ENCODE measurements at regions not wholly inside any gene's neighbourhood (a gene's known extent, or its start where the extent isn't known, plus 50 kb on each side); places are given as distances from the start of the nearest gene placed in this dataset.

GRCh38 chr2:83565626-83566025, 893.5 kb downstream of the SUCLG1 start:
- Histone ChIP-seq H4K20me1 (replicated peaks; ENCODE audit: control insufficient read depth, insufficient read depth, low read length) (no peaks in the 10 kb centered on the region), H2AFZ (ENCODE audit: low read depth, low read length) (no peak overlapping the region), H3K36me3 (ENCODE audit: control insufficient read depth, insufficient read depth, low read length) (no peaks in the 10 kb centered on the region), H3K27ac (ENCODE audit: extremely low read depth, low read depth, low read length) (no peak overlapping the region), H3K9ac (ENCODE audit: insufficient read depth in 1 of 2, low read depth in 2 of 2, low read length in 2 of 2) (no peak overlapping the region), H3K4me2 (ENCODE audit: insufficient read depth, low read length) (no peak overlapping the region), H3K9me3 (replicated peaks; ENCODE audit: control insufficient read depth, insufficient read depth, low read depth, low read length) (no peaks in the 10 kb centered on the region; the same call in 1 of the 2 replicates), H3K4me1 (replicated peaks in 1 of 2; ENCODE audit: control insufficient read depth in 2 of 2, insufficient read depth in 2 of 2, low read length in 2 of 2) (no peaks in the 10 kb centered on the region), H3K79me2 (ENCODE audit: control insufficient read depth, insufficient read depth, low read length) (no peaks in the 10 kb centered on the region), H3K9me1 (ENCODE audit: control insufficient read depth, insufficient read depth, low read length) (no peaks in the 10 kb centered on the region), H3K27me3 (ENCODE audit: control insufficient read depth in 2 of 2, insufficient read depth in 2 of 2, low read length in 2 of 2) (no peaks in the 10 kb centered on the region), H3K4me3 (no peak overlapping the region)
- intact Hi-C loops (cut with micrococcal nuclease) (no loop called here), in situ Hi-C loops (cut with MboI) (no loop called here)
- no TSS peak for BruUV-seq (replicated peaks)
- 0% methylated on average over 4 of the region's 4 CpGs for WGBS (ENCODE audit: insufficient coverage, low coverage, missing lambda C conversion rate)
- TF ChIP-seq ZNF444 (CRISPR knock-in tag; IDR thresholded peaks at IDR 0.05): no peak
- no peak for TF ChIP-seq TAF7 (tag; IDR thresholded peaks at IDR 0.05)
- TF ChIP-seq ESRRB (CRISPR knock-in tag; IDR thresholded peaks at IDR 0.05; ENCODE audit: borderline replicate concordance): no peak
- CTCF ChIA-PET (ENCODE audit: low intra/inter-chr PET ratio): no interaction called here
- DNase-seq (ENCODE audit: extremely low read depth in 1 of 4, low spot score in 3 of 4): no peak
- no peak for ATAC-seq
- POLR2A ChIA-PET: no interaction called here
- FAIRE-seq: no peak

DNA sequence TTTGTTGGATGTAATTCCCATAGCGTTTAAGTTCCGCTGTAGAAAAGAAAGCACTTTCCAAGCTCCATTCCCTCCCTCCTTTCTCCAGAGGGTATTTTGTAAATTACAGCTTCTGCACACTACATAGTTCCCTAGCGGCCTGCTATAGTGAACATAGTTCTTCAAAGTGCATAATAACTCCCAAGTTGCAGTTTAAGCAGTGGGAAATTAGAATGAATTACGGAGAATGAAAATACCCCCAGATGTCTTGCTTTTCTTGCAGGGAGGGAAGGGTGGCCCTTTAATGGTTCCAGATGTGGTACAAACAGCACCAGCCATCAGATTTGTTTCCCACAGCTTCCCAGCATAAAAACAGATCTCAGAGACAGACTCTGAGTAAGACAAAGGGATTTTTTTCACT, 893.9 kb downstream of the SUCLG1 start:
- Histone ChIP-seq H3K36me3 (ENCODE audit: control insufficient read depth, insufficient read depth, low read length) (no peaks in the 10 kb centered on the region), H4K20me1 (replicated peaks; ENCODE audit: control insufficient read depth, insufficient read depth, low read length) (no peaks in the 10 kb centered on the region), H2AFZ (ENCODE audit: low read depth, low read length) (no peak overlapping the region), H3K4me2 (ENCODE audit: insufficient read depth, low read length) (no peak overlapping the region), H3K27ac (ENCODE audit: extremely low read depth, low read depth, low read length) (no peak overlapping the region), H3K4me1 (replicated peaks in 1 of 2; ENCODE audit: control insufficient read depth in 2 of 2, insufficient read depth in 2 of 2, low read length in 2 of 2) (no peaks in the 10 kb centered on the region), H3K4me3 (no peak overlapping the region), H3K79me2 (ENCODE audit: control insufficient read depth, insufficient read depth, low read length) (no peaks in the 10 kb centered on the region), H3K9me1 (ENCODE audit: control insufficient read depth, insufficient read depth, low read length) (no peaks in the 10 kb centered on the region), H3K9me3 (replicated peaks; ENCODE audit: control insufficient read depth, insufficient read depth, low read depth, low read length) (no peaks in the 10 kb centered on the region; the same call in 1 of the 2 replicates), H3K27me3 (ENCODE audit: control insufficient read depth in 2 of 2, insufficient read depth in 2 of 2, low read length in 2 of 2) (no peaks in the 10 kb centered on the region), H3K9ac (ENCODE audit: insufficient read depth in 1 of 2, low read depth in 2 of 2, low read length in 2 of 2) (no peak overlapping the region)
- DNase-seq (ENCODE audit: extremely low read depth in 1 of 4, low spot score in 3 of 4) (no peak), ATAC-seq (no peak), FAIRE-seq (no peak)
- POLR2A ChIA-PET: no interaction called here
- CTCF ChIA-PET (ENCODE audit: low intra/inter-chr PET ratio): no interaction called here
- 0% methylated on average over 4 of the region's 4 CpGs for WGBS (ENCODE audit: insufficient coverage, low coverage, missing lambda C conversion rate)
- intact Hi-C loops (cut with micrococcal nuclease): no loop called here
- TF ChIP-seq NCOA2 (IDR thresholded peaks at IDR 0.05; ENCODE audit: partially characterized antibody in 2 of 2) (no peak), SP1 (CRISPR knock-in tag; IDR thresholded peaks at IDR 0.05) (no peak), EZH2 (IDR thresholded peaks at IDR 0.05; ENCODE audit: borderline replicate concordance, low read depth, low read length) (no peak), E2F3 (CRISPR knock-in tag; IDR thresholded peaks at IDR 0.05) (no peak), MIER1 (IDR thresholded peaks at IDR 0.05; ENCODE audit: low read depth) (no peak), KAT7 (CRISPR knock-in tag; IDR thresholded peaks at IDR 0.05; ENCODE audit: borderline replicate concordance) (no peak), HDGF (IDR thresholded peaks at IDR 0.05) (no peak), ZNF174 (CRISPR knock-in tag; IDR thresholded peaks at IDR 0.05) (no peak), FOSL1 (tag; conservative IDR thresholded peaks at IDR 0.05) (no peak), CREB1 (IDR thresholded peaks at IDR 0.05) (no peak), CREB1 (CRISPR knock-in tag; IDR thresholded peaks at IDR 0.05) (no peak), TBL1XR1 (IDR thresholded peaks at IDR 0.05; ENCODE audit: low read length in 2 of 2) (no peak)
- in situ Hi-C loops (cut with MboI): no loop called here
- BruUV-seq (replicated peaks): no TSS peak
